Glutamatergic neuron (in vitro differentiated cells): ENCODE measurements at regions not wholly inside any gene's neighbourhood (a gene's known extent, or its start where the extent isn't known, plus 50 kb on each side); places are given as distances from the start of the nearest gene placed in this dataset.

Experiments
- DNase-seq: peaks from one replicate; pipeline ENCODE4 v3.0.0; 2022
- H3K27ac Mint-ChIP-seq: one replicate; pipeline ENCODE4 v1.8.0; 2020; ENCODE audit warnings: mild to moderate bottlenecking, mixed read lengths, inconsistent platforms; ENCODE audit not compliant: unreplicated experiment
- H3K27me3 Mint-ChIP-seq: one replicate; pipeline ENCODE4 v1.8.0; 2020; ENCODE audit warnings: mild to moderate bottlenecking, moderate library complexity, mixed read lengths, inconsistent platforms; ENCODE audit not compliant: unreplicated experiment
- H3K36me3 Mint-ChIP-seq: one replicate; pipeline ENCODE4 v1.8.0; 2020; ENCODE audit warnings: mild to moderate bottlenecking, mixed read lengths, inconsistent platforms; ENCODE audit not compliant: unreplicated experiment
- H3K4me1 Mint-ChIP-seq: one replicate; pipeline ENCODE4 v1.8.0; 2020; ENCODE audit warnings: mild to moderate bottlenecking, low read depth, mixed read lengths, inconsistent platforms; ENCODE audit not compliant: unreplicated experiment
- H3K4me3 Mint-ChIP-seq: one replicate; pipeline ENCODE4 v1.8.0; 2020; ENCODE audit warnings: mild to moderate bottlenecking, mixed read lengths, inconsistent platforms; ENCODE audit not compliant: unreplicated experiment
- H3K9me3 Mint-ChIP-seq: one replicate; pipeline ENCODE4 v1.8.0; 2020; ENCODE audit warnings: mild to moderate bottlenecking, moderate library complexity, mixed read lengths, inconsistent platforms; ENCODE audit not compliant: unreplicated experiment
- CTCF ChIP-seq: fragments of 200-600 bp; sonication (generic); IDR thresholded peaks from one replicate; pipeline ENCODE4 v1.5.0; 2021; ENCODE audit not compliant: partially characterized antibody, unreplicated experiment

- H3K27ac Mint-ChIP-seq, result no peak overlapping the region
- H3K4me1 Mint-ChIP-seq, result no peaks in the 10 kb centered on the region
- no peak for DNase-seq
- H3K9me3 Mint-ChIP-seq, result no peaks in the 10 kb centered on the region
- no peaks in the 10 kb centered on the region for H3K27me3 Mint-ChIP-seq
- H3K36me3 Mint-ChIP-seq, result no peaks in the 10 kb centered on the region
- no peak for TF ChIP-seq CTCF
- no peak overlapping the region for H3K4me3 Mint-ChIP-seq
Measured at GRCh38 chr9:108437656-108438055, 418.1 kb downstream of the ACTL7B start.

GRCh38 chr9:108436448-108436847 lies 419.3 kb downstream of the ACTL7B start:
- H3K36me3 Mint-ChIP-seq, result no peaks in the 10 kb centered on the region
- H3K4me1 Mint-ChIP-seq, result no peaks in the 10 kb centered on the region
- no peak overlapping the region for H3K27ac Mint-ChIP-seq
- no peak overlapping the region for H3K4me3 Mint-ChIP-seq
- no peaks in the 10 kb centered on the region for H3K27me3 Mint-ChIP-seq
- H3K9me3 Mint-ChIP-seq, result no peaks in the 10 kb centered on the region
- DNase-seq, result no peak
- TF ChIP-seq CTCF, result no peak

- H3K9me3 Mint-ChIP-seq, result no peaks in the 10 kb centered on the region
- no peak for DNase-seq
- no peak for TF ChIP-seq CTCF
- peaks cover 5% of the 10 kb centered on the region for H3K36me3 Mint-ChIP-seq
- no peak overlapping the region for H3K4me3 Mint-ChIP-seq
- no peaks in the 10 kb centered on the region for H3K27me3 Mint-ChIP-seq
- no peaks in the 10 kb centered on the region for H3K4me1 Mint-ChIP-seq
- no peak overlapping the region for H3K27ac Mint-ChIP-seq
Measured at GRCh38 chr9:108434502-108434901, 421.3 kb downstream of the ACTL7B start.

GRCh38 chr9:108434036-108434435 lies 421.8 kb downstream of the ACTL7B start:
- Mint-ChIP-seq H3K27ac (no peak overlapping the region), H3K36me3 (peaks cover 5% of the 10 kb centered on the region), H3K9me3 (no peaks in the 10 kb centered on the region), H3K4me1 (no peaks in the 10 kb centered on the region), H3K27me3 (no peaks in the 10 kb centered on the region), H3K4me3 (no peak overlapping the region)
- no peak for DNase-seq
- TF ChIP-seq CTCF, result no peak

GRCh38 chr9:108430655-108431054 lies 425.1 kb downstream of the ACTL7B start:
- H3K4me1 Mint-ChIP-seq, result no peaks in the 10 kb centered on the region
- H3K36me3 Mint-ChIP-seq, result peaks cover 5% of the 10 kb centered on the region
- no peaks in the 10 kb centered on the region for H3K27me3 Mint-ChIP-seq
- no peak for DNase-seq
- TF ChIP-seq CTCF, result no peak
- H3K4me3 Mint-ChIP-seq, result no peak overlapping the region
- no peaks in the 10 kb centered on the region for H3K9me3 Mint-ChIP-seq
- no peak overlapping the region for H3K27ac Mint-ChIP-seq
